Natural killer cell treated with Interleukin-12 subunit alpha and Interleukin-12 subunit beta and Interleukin-15 and Interleukin-18, amount 100 ng/mL, for 72 hours (primary cell): ENCODE measurements at regions not wholly inside any gene's neighbourhood (a gene's known extent, or its start where the extent isn't known, plus 50 kb on each side); places are given as distances from the start of the nearest gene placed in this dataset.

Experiments used
- ATAC-seq, 2 donors: fragments of 150-1000 bp; cut with Tn5 transposase in 1 of 2; sonication (Bioruptor Pico), chemical (Tn5 transposase) in 1 of 2; 2 replicates each; pipeline ENCODE4 v1.10.0; 2021
- DNase-seq: peaks from one replicate; pipeline ENCODE4 v3.0.0; 2022; ENCODE audit warnings: low spot score
- H3K27ac Mint-ChIP-seq, 2 donors: 1 replicate in 1 of 2; 2 replicates in 1 of 2; pipeline ENCODE4 v1.8.0; 2022; ENCODE audit warnings: mixed read lengths in 2 of 2, mild to moderate bottlenecking in 1 of 2, moderate library complexity in 1 of 2
- H3K27me3 Mint-ChIP-seq, 2 donors: 1 replicate in 1 of 2; 2 replicates in 1 of 2; pipeline ENCODE4 v1.8.0; 2022; ENCODE audit warnings: mixed read lengths in 2 of 2
- H3K36me3 Mint-ChIP-seq: one replicate; pipeline ENCODE4 v1.8.0; 2022; ENCODE audit warnings: mixed read lengths
- H3K4me1 Mint-ChIP-seq, 2 donors: 1 replicate in 1 of 2; 2 replicates in 1 of 2; pipeline ENCODE4 v1.8.0; 2022; ENCODE audit warnings: low read depth in 2 of 2, mixed read lengths in 2 of 2, mild to moderate bottlenecking in 1 of 2
- H3K4me3 Mint-ChIP-seq: one replicate; pipeline ENCODE4 v1.8.0; 2022; ENCODE audit warnings: mixed read lengths
- H3K9me3 Mint-ChIP-seq: 2 replicates; pipeline ENCODE4 v1.8.0; 2022; ENCODE audit warnings: mixed read lengths

GRCh38 chr10:33506838-33507661 is 172.6 kb upstream of the NRP1 start:
- Mint-ChIP-seq H3K4me3 (no peak overlapping the region), H3K36me3 (no peaks in the 10 kb centered on the region), H3K4me1 (peaks cover 3 to 9% of the 10 kb centered on the region in 2 donors), H3K27me3 (peaks cover 23 to 24% of the 10 kb centered on the region in 2 donors), H3K27ac (no peak overlapping the region), H3K9me3 (no peaks in the 10 kb centered on the region)
- DNase-seq (no peak), ATAC-seq (peak in 1 of 2 donors; percentile 71)

DNA sequence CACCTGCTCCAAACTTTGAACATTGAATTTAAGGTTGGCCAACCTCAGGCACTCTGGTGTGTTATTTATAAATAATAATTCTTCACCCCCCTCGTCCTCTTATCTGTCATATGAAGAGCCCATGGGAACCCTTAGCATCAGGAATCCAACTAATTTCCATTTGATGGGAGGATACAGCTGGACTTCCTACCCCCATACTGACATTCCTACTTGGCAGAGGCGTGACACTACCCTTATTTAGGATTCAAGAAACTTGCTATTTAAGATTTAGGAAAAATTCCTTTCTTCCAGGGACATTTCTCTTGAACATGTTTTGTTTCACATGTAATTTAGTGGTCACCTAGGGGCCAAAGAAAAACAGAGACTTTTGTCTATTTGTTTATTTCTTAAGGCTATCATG is 171.9 kb upstream of the NRP1 start:
- no peaks in the 10 kb centered on the region for H3K36me3 Mint-ChIP-seq
- H3K4me1 Mint-ChIP-seq, result peaks cover 3 to 9% of the 10 kb centered on the region in 2 donors
- H3K4me3 Mint-ChIP-seq, result no peak overlapping the region
- no peaks in the 10 kb centered on the region for H3K9me3 Mint-ChIP-seq
- no peak overlapping the region for H3K27ac Mint-ChIP-seq
- ATAC-seq (no peak), DNase-seq (no peak)
- H3K27me3 Mint-ChIP-seq, result peaks cover 23 to 24% of the 10 kb centered on the region in 2 donors

GRCh38 chr10:33501161-33501560 is 166.7 kb upstream of the NRP1 start:
- Mint-ChIP-seq H3K9me3 (no peaks in the 10 kb centered on the region), H3K27me3 (peaks cover 12 to 21% of the 10 kb centered on the region in 2 donors), H3K27ac (no peak overlapping the region), H3K4me1 (no peaks in the 10 kb centered on the region), H3K36me3 (no peaks in the 10 kb centered on the region), H3K4me3 (no peak overlapping the region)
- ATAC-seq (no peak), DNase-seq (no peak)

- H3K27ac Mint-ChIP-seq, result no peak overlapping the region
Observed at GRCh38 chr10:33498391-33498891, 164.0 kb upstream of the NRP1 start.

GRCh38 chr10:33497338-33497737 is 162.9 kb upstream of the NRP1 start:
- no peaks in the 10 kb centered on the region for H3K9me3 Mint-ChIP-seq
- no peaks in the 10 kb centered on the region for H3K36me3 Mint-ChIP-seq
- DNase-seq, result no peak
- H3K4me1 Mint-ChIP-seq, result no peaks in the 10 kb centered on the region
- H3K4me3 Mint-ChIP-seq, result no peak overlapping the region
- H3K27me3 Mint-ChIP-seq, result peaks cover 2 to 15% of the 10 kb centered on the region in 2 donors
- ATAC-seq, result no peak
- H3K27ac Mint-ChIP-seq, result no peak overlapping the region

More at GRCh38 chr10:33498391-33498891, 164.0 kb upstream of the NRP1 start:
- Mint-ChIP-seq H3K4me3 (no peak overlapping the region), H3K4me1 (no peaks in the 10 kb centered on the region), H3K27me3 (peaks cover 6 to 16% of the 10 kb centered on the region in 2 donors), H3K9me3 (no peaks in the 10 kb centered on the region), H3K36me3 (no peaks in the 10 kb centered on the region)
- ATAC-seq, result no peak
- no peak for DNase-seq

DNA sequence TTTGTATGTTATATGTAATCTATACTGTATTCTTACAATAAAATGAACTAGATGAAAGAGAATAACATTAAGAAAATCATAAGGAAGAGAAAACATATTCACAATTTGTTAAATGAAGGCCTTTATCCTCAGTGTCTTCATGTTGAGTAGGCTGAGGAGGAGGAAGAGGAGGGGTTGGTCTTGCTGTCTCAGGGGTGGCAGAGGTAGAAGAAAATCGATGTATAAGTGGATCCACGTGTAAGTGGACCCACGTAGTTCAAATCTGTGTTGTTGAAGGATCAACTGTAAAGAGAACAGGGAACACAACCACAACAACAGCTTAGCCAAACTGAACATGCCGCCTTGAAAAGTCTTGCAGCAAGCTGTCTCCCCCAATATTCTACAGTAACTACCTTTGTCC is 161.6 kb upstream of the NRP1 start:
- Mint-ChIP-seq H3K27ac (no peak overlapping the region), H3K27me3 (peaks cover 0 to 13% of the 10 kb centered on the region in 2 donors), H3K36me3 (no peaks in the 10 kb centered on the region), H3K4me3 (no peak overlapping the region), H3K9me3 (no peaks in the 10 kb centered on the region), H3K4me1 (no peaks in the 10 kb centered on the region)
- DNase-seq (no peak), ATAC-seq (no peak)

- Mint-ChIP-seq H3K4me3 (no peak overlapping the region), H3K27me3 (peaks cover 0 to 11% of the 10 kb centered on the region in 2 donors), H3K9me3 (no peaks in the 10 kb centered on the region), H3K4me1 (no peaks in the 10 kb centered on the region), H3K36me3 (no peaks in the 10 kb centered on the region), H3K27ac (no peak overlapping the region)
- ATAC-seq (no peak), DNase-seq (no peak)
Observed at GRCh38 chr10:33494694-33495265, 160.3 kb upstream of the NRP1 start.

- Mint-ChIP-seq H3K27me3 (peaks cover 0 to 8% of the 10 kb centered on the region in 2 donors), H3K27ac (no peak overlapping the region), H3K4me3 (no peak overlapping the region), H3K36me3 (no peaks in the 10 kb centered on the region), H3K4me1 (no peaks in the 10 kb centered on the region), H3K9me3 (no peaks in the 10 kb centered on the region)
- DNase-seq, result no peak
- no peak for ATAC-seq
Observed at GRCh38 chr10:33493978-33494377, 159.5 kb upstream of the NRP1 start.

DNA sequence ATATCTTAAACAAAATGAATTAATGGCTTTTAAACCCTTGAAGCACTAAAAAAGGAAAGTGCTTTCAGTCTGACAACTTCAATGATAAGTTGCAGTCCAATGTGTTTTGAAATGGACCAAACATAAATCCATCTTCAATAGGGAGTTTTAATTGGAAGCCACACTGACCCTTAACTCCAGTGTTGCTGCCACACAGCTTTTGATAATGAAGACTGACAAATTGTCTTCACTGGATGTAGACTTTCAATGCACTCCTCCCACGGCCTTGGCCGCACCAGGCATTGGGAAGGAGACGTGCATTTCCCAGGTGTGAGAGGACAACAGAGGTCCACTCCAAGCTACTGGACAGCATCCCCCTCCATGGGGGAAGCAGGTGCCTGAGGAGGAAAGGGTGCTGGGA is 159.0 kb upstream of the NRP1 start:
- Mint-ChIP-seq H3K36me3 (no peaks in the 10 kb centered on the region), H3K9me3 (no peaks in the 10 kb centered on the region), H3K4me1 (no peaks in the 10 kb centered on the region), H3K27me3 (peaks cover 0 to 5% of the 10 kb centered on the region in 2 donors), H3K4me3 (no peak overlapping the region), H3K27ac (no peak overlapping the region)
- no peak for ATAC-seq
- no peak for DNase-seq

DNA sequence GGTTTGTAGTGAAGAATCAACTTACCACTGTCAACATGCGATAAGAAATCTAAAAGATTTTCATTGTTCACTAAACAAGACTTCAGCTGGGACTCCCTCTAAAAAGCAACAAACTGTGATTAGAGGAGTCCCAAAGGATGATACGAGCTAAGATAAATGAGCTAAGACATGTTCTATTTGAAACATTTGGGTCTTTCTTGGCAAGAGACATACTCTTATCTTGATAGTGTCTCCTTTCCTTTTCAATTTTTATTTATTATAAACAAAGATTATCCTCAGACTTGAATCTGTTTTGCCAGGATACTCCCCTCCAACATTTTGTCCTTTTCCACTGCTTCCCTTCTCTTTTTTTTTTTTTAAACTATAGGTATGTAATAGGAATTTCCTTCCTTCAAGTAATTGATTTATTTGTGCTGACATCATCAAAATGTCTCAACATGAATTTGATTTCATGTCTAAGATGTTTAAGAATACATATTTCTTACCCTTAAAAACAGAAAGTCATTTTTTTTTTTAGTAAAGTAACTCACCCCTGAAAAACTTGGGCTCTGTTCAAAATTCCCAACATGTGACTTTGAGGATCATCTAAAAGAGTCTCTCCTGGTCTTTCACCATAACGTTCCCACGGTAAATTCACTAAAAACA is 158.4 kb upstream of the NRP1 start:
- ATAC-seq, result no peak
- Mint-ChIP-seq H3K4me1 (no peaks in the 10 kb centered on the region), H3K27ac (no peak overlapping the region), H3K9me3 (no peaks in the 10 kb centered on the region), H3K4me3 (no peak overlapping the region), H3K27me3 (peaks cover 0 to 5% of the 10 kb centered on the region in 2 donors), H3K36me3 (no peaks in the 10 kb centered on the region)
- no peak for DNase-seq

- Mint-ChIP-seq H3K4me3 (no peak overlapping the region), H3K27ac (no peak overlapping the region), H3K4me1 (peaks cover 8 to 10% of the 10 kb centered on the region in 2 donors), H3K36me3 (no peaks in the 10 kb centered on the region), H3K9me3 (no peaks in the 10 kb centered on the region), H3K27me3 (peaks cover 0 to 10% of the 10 kb centered on the region in 2 donors)
- ATAC-seq, result no peak
- no peak for DNase-seq
Observed at GRCh38 chr10:33489501-33490176, 155.2 kb upstream of the NRP1 start.

- Mint-ChIP-seq H3K9me3 (no peaks in the 10 kb centered on the region), H3K27me3 (peaks cover 0 to 5% of the 10 kb centered on the region in 2 donors), H3K27ac (no peak overlapping the region), H3K4me3 (peak overlapping the region; percentile 8), H3K4me1 (peaks cover 8 to 10% of the 10 kb centered on the region in 2 donors), H3K36me3 (no peaks in the 10 kb centered on the region)
- no peak for DNase-seq
- no peak for ATAC-seq
Observed at GRCh38 chr10:33487014-33487776, 152.7 kb upstream of the NRP1 start.

DNA sequence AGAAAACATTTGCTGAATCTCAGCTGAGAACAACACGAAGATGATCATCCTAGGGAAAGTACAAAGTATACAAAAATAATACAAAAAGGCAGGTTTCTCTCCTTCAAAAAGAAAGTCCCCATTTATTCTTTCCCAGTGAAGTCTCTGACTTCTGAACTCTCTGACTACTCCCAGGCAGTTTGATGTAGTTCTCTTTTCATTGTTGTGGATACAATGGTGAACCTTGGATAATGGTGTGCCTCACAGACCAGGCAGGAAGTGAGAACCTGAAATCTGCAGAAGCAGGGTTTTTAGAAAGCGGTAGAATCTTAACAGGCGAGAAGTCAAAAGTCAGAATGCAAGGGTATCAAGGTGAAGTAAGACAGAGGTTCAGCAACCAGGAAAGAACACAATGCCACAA is 150.8 kb upstream of the NRP1 start:
- H3K27ac Mint-ChIP-seq, result no peak overlapping the region
- ATAC-seq (no peak), DNase-seq (no peak)
- no peaks in the 10 kb centered on the region for H3K9me3 Mint-ChIP-seq
- peaks cover 8 to 10% of the 10 kb centered on the region in 2 donors for H3K4me1 Mint-ChIP-seq
- H3K4me3 Mint-ChIP-seq, result no peak overlapping the region
- no peaks in the 10 kb centered on the region for H3K36me3 Mint-ChIP-seq
- peaks cover 0 to 5% of the 10 kb centered on the region in 2 donors for H3K27me3 Mint-ChIP-seq
